GM12873 (cell line): ENCODE measurements at regions not wholly inside any gene's neighbourhood (a gene's known extent, or its start where the extent isn't known, plus 50 kb on each side); places are given as distances from the start of the nearest gene placed in this dataset.

Experiments used
- TF ChIP-seq, protein P1 (sequence below): IDR thresholded peaks from 2 replicates; pipeline ENCODE4 v1.5.1; 2012; ENCODE audit warnings: low read depth, mild to moderate bottlenecking, moderate library complexity, low read length, control low read depth; ENCODE audit not compliant: insufficient read depth; ENCODE audit errors: missing control alignments

DNA sequence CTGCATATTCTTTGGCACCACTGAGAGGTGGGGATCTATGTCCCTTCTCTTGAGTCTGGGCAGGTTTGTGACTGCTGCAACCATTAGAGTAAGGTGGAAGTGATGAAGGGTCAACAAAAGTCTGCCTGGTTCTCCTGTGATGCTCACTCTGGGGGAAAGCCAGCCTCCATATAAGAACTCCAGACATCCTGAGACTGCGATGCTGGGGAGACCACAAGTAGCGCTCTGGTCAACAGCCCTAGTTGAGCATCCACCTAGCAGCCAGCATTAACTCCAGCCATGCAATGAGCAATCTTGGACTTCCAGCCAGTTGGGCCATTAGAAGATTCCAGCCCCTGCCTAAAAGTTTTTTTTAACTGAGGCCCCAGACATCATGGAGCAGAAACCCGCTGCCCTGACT is 62.8 kb downstream of the SCN11A start:
- TF ChIP-seq, protein P1, sequence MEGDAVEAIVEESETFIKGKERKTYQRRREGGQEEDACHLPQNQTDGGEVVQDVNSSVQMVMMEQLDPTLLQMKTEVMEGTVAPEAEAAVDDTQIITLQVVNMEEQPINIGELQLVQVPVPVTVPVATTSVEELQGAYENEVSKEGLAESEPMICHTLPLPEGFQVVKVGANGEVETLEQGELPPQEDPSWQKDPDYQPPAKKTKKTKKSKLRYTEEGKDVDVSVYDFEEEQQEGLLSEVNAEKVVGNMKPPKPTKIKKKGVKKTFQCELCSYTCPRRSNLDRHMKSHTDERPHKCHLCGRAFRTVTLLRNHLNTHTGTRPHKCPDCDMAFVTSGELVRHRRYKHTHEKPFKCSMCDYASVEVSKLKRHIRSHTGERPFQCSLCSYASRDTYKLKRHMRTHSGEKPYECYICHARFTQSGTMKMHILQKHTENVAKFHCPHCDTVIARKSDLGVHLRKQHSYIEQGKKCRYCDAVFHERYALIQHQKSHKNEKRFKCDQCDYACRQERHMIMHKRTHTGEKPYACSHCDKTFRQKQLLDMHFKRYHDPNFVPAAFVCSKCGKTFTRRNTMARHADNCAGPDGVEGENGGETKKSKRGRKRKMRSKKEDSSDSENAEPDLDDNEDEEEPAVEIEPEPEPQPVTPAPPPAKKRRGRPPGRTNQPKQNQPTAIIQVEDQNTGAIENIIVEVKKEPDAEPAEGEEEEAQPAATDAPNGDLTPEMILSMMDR = no peak

DNA sequence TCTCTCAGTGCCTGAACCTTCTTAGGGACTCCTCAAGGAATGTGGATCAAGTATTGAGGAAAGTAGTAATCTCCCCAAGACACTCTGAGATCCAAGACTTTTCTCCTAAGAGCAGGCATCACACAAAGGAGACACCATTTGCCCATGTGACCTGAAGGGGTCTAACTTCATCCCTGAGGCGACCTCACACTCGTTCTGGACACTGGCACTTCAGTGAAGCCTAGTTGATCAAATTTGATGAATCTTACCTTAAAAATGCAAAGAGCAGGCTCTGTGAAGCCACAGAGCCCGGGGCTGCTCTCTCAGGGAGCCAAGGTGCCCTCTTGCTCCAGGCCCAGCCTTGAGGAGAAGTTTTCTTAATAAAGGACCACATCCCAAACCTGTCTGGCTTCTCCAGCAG is 64.3 kb downstream of the SCN11A start:
- TF ChIP-seq, protein P1 = no peak

DNA sequence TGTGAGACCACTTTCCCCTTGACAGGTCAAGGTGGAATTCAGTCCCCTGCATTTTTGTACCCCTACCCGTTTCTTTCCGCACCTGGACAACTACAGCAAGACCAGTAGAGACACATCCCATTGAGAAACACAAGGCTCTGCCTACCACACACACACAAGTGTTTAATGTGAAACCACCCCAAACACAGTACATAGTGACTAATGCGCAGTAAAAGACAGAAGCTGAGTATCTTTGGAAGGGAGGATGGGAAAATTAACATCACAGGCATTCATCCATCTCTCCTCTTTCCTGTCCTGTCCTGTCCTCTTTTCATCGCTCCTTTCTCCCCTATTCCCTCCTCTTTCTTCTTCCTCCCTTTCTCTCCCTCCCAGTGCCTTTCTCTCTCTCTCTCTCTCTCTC is 64.8 kb downstream of the SCN11A start:
- TF ChIP-seq, protein P1 = no peak

DNA sequence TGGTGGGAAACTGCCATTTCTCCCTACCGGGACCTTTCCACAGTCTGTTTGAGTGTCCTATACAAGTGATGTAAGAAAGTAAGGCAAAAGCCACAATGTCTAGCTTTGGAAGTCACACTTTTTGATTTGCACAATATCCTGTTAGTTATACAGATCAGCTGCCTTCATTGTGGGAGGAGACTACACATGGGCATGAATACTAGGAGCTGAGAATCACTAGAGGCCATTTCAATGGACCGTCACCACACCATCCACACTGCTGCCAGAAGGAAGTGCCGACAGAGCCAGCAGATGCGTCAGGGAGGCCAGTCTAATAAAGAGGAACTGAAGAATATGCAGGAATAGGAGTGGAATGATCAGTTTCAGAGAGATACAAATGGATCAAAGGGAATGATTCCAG is 65.8 kb downstream of the SCN11A start:
- TF ChIP-seq, protein P1 = no peak

DNA sequence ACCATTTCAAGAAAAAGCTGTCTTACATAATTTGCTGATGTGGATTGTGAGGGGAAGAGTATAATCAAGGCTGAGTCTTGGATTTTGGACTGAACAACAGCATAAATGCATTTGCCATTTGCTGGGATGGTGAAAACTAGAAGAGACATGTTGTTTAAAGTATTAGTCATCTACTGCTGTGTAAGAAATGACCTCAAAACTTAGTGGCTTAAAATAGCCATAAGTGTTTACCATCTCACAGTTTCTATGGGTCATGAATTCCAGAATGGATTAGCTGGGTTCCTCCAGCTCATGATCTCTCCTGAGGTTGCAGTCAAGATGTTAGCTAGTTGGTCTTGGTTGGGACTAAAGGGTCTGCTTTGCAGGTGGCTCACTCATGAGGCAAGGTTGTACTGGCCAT is 66.2 kb downstream of the SCN11A start:
- TF ChIP-seq, protein P1 = no peak

DNA sequence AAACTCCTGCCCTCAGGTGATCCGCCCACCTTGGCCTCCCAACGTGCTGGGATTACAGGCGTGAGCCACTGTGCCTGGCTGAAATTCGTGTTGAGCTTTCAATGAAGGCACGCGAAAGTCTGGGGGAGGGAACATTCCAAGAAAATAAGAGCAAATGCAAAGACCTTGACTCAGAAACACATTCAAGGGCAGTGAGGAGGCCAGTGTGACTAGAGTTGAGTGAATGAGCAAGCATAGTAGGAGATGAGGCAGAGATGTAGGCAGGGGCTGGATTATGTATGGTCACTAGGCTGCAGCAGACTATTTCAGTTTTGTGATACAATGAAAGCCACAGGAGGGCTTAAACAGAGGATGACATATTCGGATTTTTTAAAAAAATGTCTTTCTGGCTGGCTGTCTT is 67.0 kb downstream of the SCN11A start:
- TF ChIP-seq, protein P1 = no peak

DNA sequence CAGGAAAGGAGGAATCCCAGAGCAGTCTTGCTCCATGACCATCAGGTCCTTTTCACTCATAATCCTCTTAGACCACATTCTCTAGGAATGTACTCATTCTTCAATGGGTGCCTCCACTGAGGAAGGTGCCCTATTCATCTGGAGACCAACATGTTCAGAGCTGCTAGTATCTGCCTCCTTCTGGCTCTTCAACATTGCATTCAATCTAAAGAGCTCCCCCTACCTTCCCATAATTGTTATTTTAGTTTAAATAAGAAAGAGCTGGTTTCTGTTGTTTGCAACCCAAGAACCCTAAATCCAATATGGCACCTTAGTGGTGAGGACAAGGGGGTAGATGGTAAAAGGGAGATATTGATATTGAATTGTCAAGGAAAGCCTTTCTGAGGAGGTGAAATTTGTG is 67.6 kb downstream of the SCN11A start:
- TF ChIP-seq, protein P1 = peak; percentile 12
